Fibroblast of mammary gland (primary cell): ENCODE measurements at regions not wholly inside any gene's neighbourhood (a gene's known extent, or its start where the extent isn't known, plus 50 kb on each side); places are given as distances from the start of the nearest gene placed in this dataset.
"Not testable (repeated sequence)": the region's sequence is repeated elsewhere in the genome, so short reads cannot be mapped to it uniquely, and the experiment has no call there.

Experiments used
- DNase-seq: peaks from one replicate; pipeline ENCODE4 v3.0.0-alpha.2; 2010; ENCODE audit warnings: low read depth
- H3K4me3 ChIP-seq: 2 replicates; pipeline ENCODE4 v1.5.1; 2011; ENCODE audit warnings: low read depth, mild to moderate bottlenecking, low read length, moderate library complexity; ENCODE audit not compliant: control insufficient read depth
- CTCF ChIP-seq: conservative IDR thresholded peaks from 2 replicates; pipeline ENCODE4 v1.5.1; 2011; ENCODE audit warnings: low read depth, low read length, inconsistent platforms; ENCODE audit not compliant: control insufficient read depth, insufficient read depth

- DNase-seq, result no peak
- H3K4me3 ChIP-seq, result no peak overlapping the region
- TF ChIP-seq CTCF, result no peak
These were observed 1327.9 kb downstream of the BRD1 start for GRCh38 chr22:48499456-48500425.

- H3K4me3 ChIP-seq, result no peak overlapping the region
- DNase-seq, result no peak
- no peak for TF ChIP-seq CTCF
These were observed 1328.9 kb downstream of the BRD1 start for GRCh38 chr22:48498526-48499331.

GRCh38 chr22:48497743-48498520 lies 1329.7 kb downstream of the BRD1 start:
- DNase-seq, H3K4me3 ChIP-seq: not testable (repeated sequence)

GRCh38 chr22:48496987-48497650 lies 1330.6 kb downstream of the BRD1 start:
- no peak for DNase-seq
- no peak overlapping the region for H3K4me3 ChIP-seq
- no peak for TF ChIP-seq CTCF

- no peak for TF ChIP-seq CTCF
- no peak for DNase-seq
- H3K4me3 ChIP-seq, result no peak overlapping the region
These were observed 1331.3 kb downstream of the BRD1 start for GRCh38 chr22:48496226-48496845.

- no peak for TF ChIP-seq CTCF
- no peak for DNase-seq
- no peak overlapping the region for H3K4me3 ChIP-seq
These were observed 1332.0 kb downstream of the BRD1 start for GRCh38 chr22:48495751-48496080.
